PC-9 (cell line): ENCODE measurements at regions not wholly inside any gene's neighbourhood (a gene's known extent, or its start where the extent isn't known, plus 50 kb on each side); places are given as distances from the start of the nearest gene placed in this dataset.

Source experiments
- BruUV-seq: library from RNA; stranded (reverse); fragments of 400-500 nt; replicated peaks from 2 replicates; lab custom pipeline; 2021; lab: Mats Ljungman, UMichigan
- CTCF ChIA-PET: fragments of 300-600 bp; sonication (Branson Sonifier 250); formaldehyde crosslinking; loops from one replicate; lab custom pipeline; 2022; ENCODE audit warnings: antibody characterized with exemption; lab: Charles Lee
- POLR2A ChIA-PET: fragments of 300-600 bp; sonication (Branson Sonifier 250); formaldehyde crosslinking; loops from one replicate; lab custom pipeline; 2022; ENCODE audit warnings: antibody characterized with exemption; ENCODE audit not compliant: unreplicated experiment; lab: Charles Lee
- DNase-seq, 2 experiments: peaks; one replicate each; pipeline versions ENCODE4 v3.0.0 to v3.0.0-alpha.2; 2015 to 2022; ENCODE audit warnings: mixed read lengths in 1 of 2
- H2AFZ ChIP-seq: fragments of 200-600 bp; sonication (generic); 2 replicates; pipeline ENCODE4 v1.8.1; 2017; ENCODE audit warnings: antibody characterized with exemption
- H3F3A ChIP-seq: fragments of 200-600 bp; sonication (generic); 2 replicates; pipeline ENCODE4 v1.8.1; 2017; ENCODE audit warnings: antibody characterized with exemption, mild to moderate bottlenecking, low read depth; ENCODE audit not compliant: insufficient read depth
- H3K27ac ChIP-seq: fragments of 200-600 bp; sonication (generic); 2 replicates; pipeline ENCODE4 v1.6.1; 2016; ENCODE audit warnings: mixed run types
- H3K27me3 ChIP-seq: fragments of 200-600 bp; sonication (generic); 2 replicates; pipeline ENCODE4 v1.6.1; 2016; ENCODE audit warnings: low read depth, mixed run types; ENCODE audit not compliant: insufficient read depth
- H3K36me3 ChIP-seq: fragments of 200-600 bp; sonication (generic); 2 replicates; pipeline ENCODE4 v1.6.1; 2016; ENCODE audit warnings: low read depth, mixed run types
- H3K4me1 ChIP-seq: fragments of 200-600 bp; sonication (generic); replicated peaks from 2 replicates; pipeline ENCODE4 v1.6.1; 2016; ENCODE audit warnings: mixed run types; ENCODE audit not compliant: insufficient read depth
- H3K4me2 ChIP-seq: fragments of 200-600 bp; sonication (generic); 2 replicates; pipeline ENCODE4 v1.6.1; 2017; ENCODE audit warnings: mixed run types
- H3K4me3 ChIP-seq: fragments of 200-600 bp; sonication (generic); 2 replicates; pipeline ENCODE4 v1.6.1; 2016; ENCODE audit warnings: mixed run types
- H3K79me2 ChIP-seq: fragments of 200-600 bp; sonication (generic); 2 replicates; pipeline ENCODE4 v1.6.1; 2017; ENCODE audit warnings: low read depth, mixed run types
- H3K9me2 ChIP-seq: fragments of 200-600 bp; sonication (generic); 2 replicates; pipeline ENCODE4 v1.8.1; 2017; ENCODE audit warnings: mild to moderate bottlenecking; ENCODE audit not compliant: insufficient read depth
- H3K9me3 ChIP-seq: fragments of 200-600 bp; sonication (generic); 2 replicates; pipeline ENCODE4 v1.8.1; 2016; ENCODE audit warnings: low read depth; ENCODE audit not compliant: insufficient read depth
- H4K20me1 ChIP-seq: fragments of 200-600 bp; sonication (generic); 2 replicates; pipeline ENCODE4 v1.8.1; 2017; ENCODE audit not compliant: insufficient read depth
- CTCF ChIP-seq: fragments of 200-600 bp; sonication (generic); conservative IDR thresholded peaks from 2 replicates; pipeline ENCODE4 v1.6.1; 2017; ENCODE audit warnings: mixed run types, antibody characterized with exemption, mild to moderate bottlenecking, moderate library complexity
- EZH2 ChIP-seq: fragments of 200-600 bp; sonication (generic); IDR thresholded peaks from 2 replicates; pipeline ENCODE4 v1.8.0; 2017; ENCODE audit warnings: antibody characterized with exemption, low read depth
- intact Hi-C: fragments of 100-400 bp; cut with micrococcal nuclease; formaldehyde crosslinking; loops from one replicate; pipeline ENCODE4 v1.10.0; 2022; ENCODE audit not compliant: unreplicated experiment

DNA sequence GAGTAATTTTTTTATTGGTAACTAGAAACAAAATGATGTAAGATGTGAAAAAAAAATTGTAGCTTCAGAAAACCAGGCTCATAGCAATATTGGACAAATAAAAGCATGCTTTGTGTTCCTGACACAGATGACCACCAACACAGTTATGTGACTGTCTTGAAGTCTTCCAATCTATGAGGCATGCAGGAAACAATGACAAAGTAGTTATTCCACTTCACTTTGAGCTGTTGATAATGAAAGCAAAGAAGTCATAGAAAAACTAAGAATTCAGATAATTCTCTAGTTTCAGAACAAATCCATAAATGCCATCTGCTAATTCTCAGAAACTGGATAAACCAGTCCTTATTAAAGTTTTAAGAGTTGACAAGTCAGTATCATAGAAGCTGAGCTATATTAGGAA is 378.4 kb upstream of the SEMA3D start:
- no peaks in the 10 kb centered on the region for H4K20me1 ChIP-seq
- no peaks in the 10 kb centered on the region for H3K79me2 ChIP-seq
- H3K9me2 ChIP-seq: no peaks in the 10 kb centered on the region
- no peaks in the 10 kb centered on the region for H3K27me3 ChIP-seq
- H3K4me1 ChIP-seq: no peaks in the 10 kb centered on the region
- intact Hi-C loops: no loop called here
- DNase-seq: no peak
- no peak overlapping the region for H2AFZ ChIP-seq
- H3K4me2 ChIP-seq: no peak overlapping the region
- ChIA-PET POLR2A (no interaction called here), CTCF (no interaction called here)
- no peaks in the 10 kb centered on the region for H3K36me3 ChIP-seq
- no peaks in the 10 kb centered on the region for H3K9me3 ChIP-seq
- no TSS peak for BruUV-seq
- no peak overlapping the region for H3K27ac ChIP-seq
- no peaks in the 10 kb centered on the region for H3F3A ChIP-seq
- no peak for TF ChIP-seq CTCF
- TF ChIP-seq EZH2: no peak
- no peak overlapping the region for H3K4me3 ChIP-seq

- intact Hi-C loops: no loop called here
- no peaks in the 10 kb centered on the region for H3F3A ChIP-seq
- no peak overlapping the region for H3K4me2 ChIP-seq
- no peaks in the 10 kb centered on the region for H3K9me2 ChIP-seq
- BruUV-seq: no TSS peak
- no peaks in the 10 kb centered on the region for H3K9me3 ChIP-seq
- ChIA-PET POLR2A (no interaction called here), CTCF (no interaction called here)
- no peaks in the 10 kb centered on the region for H3K4me1 ChIP-seq
- no peak overlapping the region for H3K27ac ChIP-seq
- no peaks in the 10 kb centered on the region for H3K79me2 ChIP-seq
- H2AFZ ChIP-seq: no peak overlapping the region
- H3K27me3 ChIP-seq: no peaks in the 10 kb centered on the region
- no peak for TF ChIP-seq CTCF
- TF ChIP-seq EZH2: no peak
- H4K20me1 ChIP-seq: no peaks in the 10 kb centered on the region
- no peaks in the 10 kb centered on the region for H3K36me3 ChIP-seq
- H3K4me3 ChIP-seq: no peak overlapping the region
- no peak for DNase-seq
Observed at GRCh38 chr7:85564861-85565260, 378.0 kb upstream of the SEMA3D start.

DNA sequence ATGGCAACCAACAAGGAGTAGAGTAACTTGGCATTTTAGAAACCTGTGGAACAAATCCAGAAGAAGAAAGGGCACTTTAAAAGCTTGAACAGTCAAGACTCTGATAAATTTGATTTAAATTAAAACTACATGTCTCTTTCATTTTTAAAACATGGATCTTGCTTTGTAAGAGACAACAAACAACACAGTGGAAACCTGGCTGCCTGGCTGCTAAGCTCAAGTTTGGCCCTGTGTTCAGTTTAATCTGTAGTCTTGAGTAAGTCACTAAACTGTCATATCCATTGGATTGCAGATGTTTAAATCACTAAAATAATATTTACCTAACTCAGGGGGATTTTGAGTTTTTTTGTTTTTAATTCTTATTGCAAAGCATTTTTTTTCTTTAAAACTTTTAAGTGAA is 374.9 kb upstream of the SEMA3D start:
- Histone ChIP-seq H3K27me3 (no peaks in the 10 kb centered on the region), H3K4me2 (no peak overlapping the region), H3K79me2 (no peaks in the 10 kb centered on the region), H3K9me2 (no peaks in the 10 kb centered on the region), H3K4me1 (no peaks in the 10 kb centered on the region), H3K4me3 (no peak overlapping the region), H3F3A (no peaks in the 10 kb centered on the region), H3K9me3 (no peaks in the 10 kb centered on the region), H2AFZ (no peak overlapping the region), H3K27ac (no peak overlapping the region), H3K36me3 (no peaks in the 10 kb centered on the region), H4K20me1 (no peaks in the 10 kb centered on the region)
- intact Hi-C loops: no loop called here
- CTCF ChIA-PET: no interaction called here
- no TSS peak for BruUV-seq
- DNase-seq: no peak
- POLR2A ChIA-PET: no interaction called here
- TF ChIP-seq EZH2 (no peak), CTCF (no peak)
